ENCODE measurements at regions not wholly inside any gene's neighbourhood (a gene's known extent, or its start where the extent isn't known, plus 50 kb on each side); places are given as distances from the start of the nearest gene placed in this dataset.

DNA sequence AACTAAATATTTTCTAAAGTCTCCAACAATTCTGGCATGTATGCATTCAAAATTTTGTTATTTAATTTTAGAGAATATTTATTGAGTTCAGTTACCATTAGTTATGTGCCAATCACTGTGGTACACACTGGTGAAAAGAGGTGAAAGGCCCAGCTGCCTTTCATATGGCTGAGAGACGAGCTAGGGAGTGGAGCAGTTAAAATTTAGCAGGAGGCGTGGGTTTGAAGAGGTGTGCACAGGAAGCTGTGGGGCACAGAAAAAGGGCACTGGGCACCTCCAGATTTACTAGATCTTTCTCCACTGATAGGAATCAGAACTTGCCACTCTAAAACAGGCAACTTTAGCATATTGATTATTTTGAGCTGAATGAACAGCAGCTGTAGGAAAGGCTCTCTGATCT, 347.1 kb downstream of the CD83 start:
- TF ChIP-seq, protein P1, sequence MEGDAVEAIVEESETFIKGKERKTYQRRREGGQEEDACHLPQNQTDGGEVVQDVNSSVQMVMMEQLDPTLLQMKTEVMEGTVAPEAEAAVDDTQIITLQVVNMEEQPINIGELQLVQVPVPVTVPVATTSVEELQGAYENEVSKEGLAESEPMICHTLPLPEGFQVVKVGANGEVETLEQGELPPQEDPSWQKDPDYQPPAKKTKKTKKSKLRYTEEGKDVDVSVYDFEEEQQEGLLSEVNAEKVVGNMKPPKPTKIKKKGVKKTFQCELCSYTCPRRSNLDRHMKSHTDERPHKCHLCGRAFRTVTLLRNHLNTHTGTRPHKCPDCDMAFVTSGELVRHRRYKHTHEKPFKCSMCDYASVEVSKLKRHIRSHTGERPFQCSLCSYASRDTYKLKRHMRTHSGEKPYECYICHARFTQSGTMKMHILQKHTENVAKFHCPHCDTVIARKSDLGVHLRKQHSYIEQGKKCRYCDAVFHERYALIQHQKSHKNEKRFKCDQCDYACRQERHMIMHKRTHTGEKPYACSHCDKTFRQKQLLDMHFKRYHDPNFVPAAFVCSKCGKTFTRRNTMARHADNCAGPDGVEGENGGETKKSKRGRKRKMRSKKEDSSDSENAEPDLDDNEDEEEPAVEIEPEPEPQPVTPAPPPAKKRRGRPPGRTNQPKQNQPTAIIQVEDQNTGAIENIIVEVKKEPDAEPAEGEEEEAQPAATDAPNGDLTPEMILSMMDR (conservative IDR thresholded peaks at IDR 0.05; ENCODE audit: low read depth in 2 of 2) = no peak
- TF ChIP-seq POLR2AphosphoS5 (IDR thresholded peaks at IDR 0.05; ENCODE audit: low read depth) (no peak), EZH2 (IDR thresholded peaks at IDR 0.05; ENCODE audit: low read depth, unreplicated experiment) (no peak), CREB1 (CRISPR knock-in tag; IDR thresholded peaks at IDR 0.05; ENCODE audit: low read depth) (no peak), STAT1 (IDR thresholded peaks at IDR 0.05; ENCODE audit: unreplicated experiment) (no peak), EZH2phosphoT487 (IDR thresholded peaks at IDR 0.05; ENCODE audit: unreplicated experiment) (no peak), ZNF114 (CRISPR knock-in tag; IDR thresholded peaks at IDR 0.05) (no peak), ZNF331 (CRISPR knock-in tag; IDR thresholded peaks at IDR 0.05; ENCODE audit: low read depth) (no peak)
- TF ChIP-seq, protein P2, sequence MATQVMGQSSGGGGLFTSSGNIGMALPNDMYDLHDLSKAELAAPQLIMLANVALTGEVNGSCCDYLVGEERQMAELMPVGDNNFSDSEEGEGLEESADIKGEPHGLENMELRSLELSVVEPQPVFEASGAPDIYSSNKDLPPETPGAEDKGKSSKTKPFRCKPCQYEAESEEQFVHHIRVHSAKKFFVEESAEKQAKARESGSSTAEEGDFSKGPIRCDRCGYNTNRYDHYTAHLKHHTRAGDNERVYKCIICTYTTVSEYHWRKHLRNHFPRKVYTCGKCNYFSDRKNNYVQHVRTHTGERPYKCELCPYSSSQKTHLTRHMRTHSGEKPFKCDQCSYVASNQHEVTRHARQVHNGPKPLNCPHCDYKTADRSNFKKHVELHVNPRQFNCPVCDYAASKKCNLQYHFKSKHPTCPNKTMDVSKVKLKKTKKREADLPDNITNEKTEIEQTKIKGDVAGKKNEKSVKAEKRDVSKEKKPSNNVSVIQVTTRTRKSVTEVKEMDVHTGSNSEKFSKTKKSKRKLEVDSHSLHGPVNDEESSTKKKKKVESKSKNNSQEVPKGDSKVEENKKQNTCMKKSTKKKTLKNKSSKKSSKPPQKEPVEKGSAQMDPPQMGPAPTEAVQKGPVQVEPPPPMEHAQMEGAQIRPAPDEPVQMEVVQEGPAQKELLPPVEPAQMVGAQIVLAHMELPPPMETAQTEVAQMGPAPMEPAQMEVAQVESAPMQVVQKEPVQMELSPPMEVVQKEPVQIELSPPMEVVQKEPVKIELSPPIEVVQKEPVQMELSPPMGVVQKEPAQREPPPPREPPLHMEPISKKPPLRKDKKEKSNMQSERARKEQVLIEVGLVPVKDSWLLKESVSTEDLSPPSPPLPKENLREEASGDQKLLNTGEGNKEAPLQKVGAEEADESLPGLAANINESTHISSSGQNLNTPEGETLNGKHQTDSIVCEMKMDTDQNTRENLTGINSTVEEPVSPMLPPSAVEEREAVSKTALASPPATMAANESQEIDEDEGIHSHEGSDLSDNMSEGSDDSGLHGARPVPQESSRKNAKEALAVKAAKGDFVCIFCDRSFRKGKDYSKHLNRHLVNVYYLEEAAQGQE (IDR thresholded peaks at IDR 0.05; ENCODE audit: unreplicated experiment) = no peak
- TF ChIP-seq, protein P3, sequence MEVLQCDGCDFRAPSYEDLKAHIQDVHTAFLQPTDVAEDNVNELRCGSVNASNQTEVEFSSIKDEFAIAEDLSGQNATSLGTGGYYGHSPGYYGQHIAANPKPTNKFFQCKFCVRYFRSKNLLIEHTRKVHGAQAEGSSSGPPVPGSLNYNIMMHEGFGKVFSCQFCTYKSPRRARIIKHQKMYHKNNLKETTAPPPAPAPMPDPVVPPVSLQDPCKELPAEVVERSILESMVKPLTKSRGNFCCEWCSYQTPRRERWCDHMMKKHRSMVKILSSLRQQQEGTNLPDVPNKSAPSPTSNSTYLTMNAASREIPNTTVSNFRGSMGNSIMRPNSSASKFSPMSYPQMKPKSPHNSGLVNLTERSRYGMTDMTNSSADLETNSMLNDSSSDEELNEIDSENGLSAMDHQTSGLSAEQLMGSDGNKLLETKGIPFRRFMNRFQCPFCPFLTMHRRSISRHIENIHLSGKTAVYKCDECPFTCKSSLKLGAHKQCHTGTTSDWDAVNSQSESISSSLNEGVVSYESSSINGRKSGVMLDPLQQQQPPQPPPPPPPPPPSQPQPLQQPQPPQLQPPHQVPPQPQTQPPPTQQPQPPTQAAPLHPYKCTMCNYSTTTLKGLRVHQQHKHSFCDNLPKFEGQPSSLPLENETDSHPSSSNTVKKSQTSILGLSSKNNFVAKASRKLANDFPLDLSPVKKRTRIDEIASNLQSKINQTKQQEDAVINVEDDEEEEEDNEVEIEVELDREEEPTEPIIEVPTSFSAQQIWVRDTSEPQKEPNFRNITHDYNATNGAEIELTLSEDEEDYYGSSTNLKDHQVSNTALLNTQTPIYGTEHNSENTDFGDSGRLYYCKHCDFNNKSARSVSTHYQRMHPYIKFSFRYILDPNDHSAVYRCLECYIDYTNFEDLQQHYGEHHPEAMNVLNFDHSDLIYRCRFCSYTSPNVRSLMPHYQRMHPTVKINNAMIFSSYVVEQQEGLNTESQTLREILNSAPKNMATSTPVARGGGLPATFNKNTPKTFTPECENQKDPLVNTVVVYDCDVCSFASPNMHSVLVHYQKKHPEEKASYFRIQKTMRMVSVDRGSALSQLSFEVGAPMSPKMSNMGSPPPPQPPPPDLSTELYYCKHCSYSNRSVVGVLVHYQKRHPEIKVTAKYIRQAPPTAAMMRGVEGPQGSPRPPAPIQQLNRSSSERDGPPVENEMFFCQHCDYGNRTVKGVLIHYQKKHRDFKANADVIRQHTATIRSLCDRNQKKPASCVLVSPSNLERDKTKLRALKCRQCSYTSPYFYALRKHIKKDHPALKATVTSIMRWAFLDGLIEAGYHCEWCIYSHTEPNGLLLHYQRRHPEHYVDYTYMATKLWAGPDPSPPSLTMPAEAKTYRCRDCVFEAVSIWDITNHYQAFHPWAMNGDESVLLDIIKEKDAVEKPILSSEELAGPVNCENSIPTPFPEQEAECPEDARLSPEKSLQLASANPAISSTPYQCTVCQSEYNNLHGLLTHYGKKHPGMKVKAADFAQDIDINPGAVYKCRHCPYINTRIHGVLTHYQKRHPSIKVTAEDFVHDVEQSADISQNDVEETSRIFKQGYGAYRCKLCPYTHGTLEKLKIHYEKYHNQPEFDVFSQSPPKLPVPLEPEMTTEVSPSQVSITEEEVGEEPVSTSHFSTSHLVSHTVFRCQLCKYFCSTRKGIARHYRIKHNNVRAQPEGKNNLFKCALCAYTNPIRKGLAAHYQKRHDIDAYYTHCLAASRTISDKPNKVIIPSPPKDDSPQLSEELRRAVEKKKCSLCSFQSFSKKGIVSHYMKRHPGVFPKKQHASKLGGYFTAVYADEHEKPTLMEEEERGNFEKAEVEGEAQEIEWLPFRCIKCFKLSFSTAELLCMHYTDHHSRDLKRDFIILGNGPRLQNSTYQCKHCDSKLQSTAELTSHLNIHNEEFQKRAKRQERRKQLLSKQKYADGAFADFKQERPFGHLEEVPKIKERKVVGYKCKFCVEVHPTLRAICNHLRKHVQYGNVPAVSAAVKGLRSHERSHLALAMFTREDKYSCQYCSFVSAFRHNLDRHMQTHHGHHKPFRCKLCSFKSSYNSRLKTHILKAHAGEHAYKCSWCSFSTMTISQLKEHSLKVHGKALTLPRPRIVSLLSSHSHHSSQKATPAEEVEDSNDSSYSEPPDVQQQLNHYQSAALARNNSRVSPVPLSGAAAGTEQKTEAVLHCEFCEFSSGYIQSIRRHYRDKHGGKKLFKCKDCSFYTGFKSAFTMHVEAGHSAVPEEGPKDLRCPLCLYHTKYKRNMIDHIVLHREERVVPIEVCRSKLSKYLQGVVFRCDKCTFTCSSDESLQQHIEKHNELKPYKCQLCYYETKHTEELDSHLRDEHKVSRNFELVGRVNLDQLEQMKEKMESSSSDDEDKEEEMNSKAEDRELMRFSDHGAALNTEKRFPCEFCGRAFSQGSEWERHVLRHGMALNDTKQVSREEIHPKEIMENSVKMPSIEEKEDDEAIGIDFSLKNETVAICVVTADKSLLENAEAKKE (CRISPR knock-in tag; IDR thresholded peaks at IDR 0.05) = no peak
- TF ChIP-seq, protein P4, sequence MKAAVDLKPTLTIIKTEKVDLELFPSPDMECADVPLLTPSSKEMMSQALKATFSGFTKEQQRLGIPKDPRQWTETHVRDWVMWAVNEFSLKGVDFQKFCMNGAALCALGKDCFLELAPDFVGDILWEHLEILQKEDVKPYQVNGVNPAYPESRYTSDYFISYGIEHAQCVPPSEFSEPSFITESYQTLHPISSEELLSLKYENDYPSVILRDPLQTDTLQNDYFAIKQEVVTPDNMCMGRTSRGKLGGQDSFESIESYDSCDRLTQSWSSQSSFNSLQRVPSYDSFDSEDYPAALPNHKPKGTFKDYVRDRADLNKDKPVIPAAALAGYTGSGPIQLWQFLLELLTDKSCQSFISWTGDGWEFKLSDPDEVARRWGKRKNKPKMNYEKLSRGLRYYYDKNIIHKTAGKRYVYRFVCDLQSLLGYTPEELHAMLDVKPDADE (IDR thresholded peaks at IDR 0.05) = no peak
